Mesenchymal stem cell (in vitro differentiated cells and primary cell): ENCODE measurements at regions not wholly inside any gene's neighbourhood (a gene's known extent, or its start where the extent isn't known, plus 50 kb on each side); places are given as distances from the start of the nearest gene placed in this dataset.

Source experiments
- DNase-seq: peaks from one replicate; pipeline ENCODE4 v3.0.0-alpha.2; 2013
- H2AFZ ChIP-seq: one replicate; pipeline ENCODE4 v1.6.1; 2013; ENCODE audit warnings: low read depth, mild to moderate bottlenecking, control low read depth, inconsistent platforms, low read length, moderate library complexity
- H2AK5ac ChIP-seq: 2 replicates; pipeline ENCODE4 v1.6.1; 2013; ENCODE audit warnings: low read length, moderate library complexity, mild to moderate bottlenecking, inconsistent platforms; ENCODE audit not compliant: severe bottlenecking
- H2BK120ac ChIP-seq: one replicate; pipeline ENCODE4 v1.6.1; 2013; ENCODE audit warnings: low read depth, mild to moderate bottlenecking, inconsistent platforms, low read length, moderate library complexity
- H2BK12ac ChIP-seq, 2 experiments: one replicate each; pipeline ENCODE4 v1.6.1; 2013; ENCODE audit warnings: inconsistent platforms in 2 of 2, low read length in 2 of 2, mild to moderate bottlenecking in 2 of 2, moderate library complexity in 2 of 2, control low read depth in 1 of 2
- H2BK15ac ChIP-seq: one replicate; pipeline ENCODE4 v1.6.1; 2013; ENCODE audit warnings: mild to moderate bottlenecking, low read depth, inconsistent platforms; ENCODE audit not compliant: poor library complexity, severe bottlenecking
- H2BK5ac ChIP-seq: 2 replicates; pipeline ENCODE4 v1.6.1; 2013; ENCODE audit warnings: low read depth, mild to moderate bottlenecking, low read length, control low read depth, inconsistent platforms; ENCODE audit not compliant: poor library complexity, severe bottlenecking
- H3K14ac ChIP-seq, 2 experiments: one replicate each; pipeline ENCODE4 v1.6.1; 2013; ENCODE audit warnings: inconsistent platforms in 2 of 2, low read length in 2 of 2, control low read depth in 1 of 2, mild to moderate bottlenecking in 1 of 2, moderate library complexity in 1 of 2
- H3K18ac ChIP-seq, 2 experiments: one replicate each; pipeline ENCODE4 v1.6.1; 2013; ENCODE audit warnings: inconsistent platforms in 2 of 2, low read length in 2 of 2, control low read depth in 1 of 2, low read depth in 1 of 2, mild to moderate bottlenecking in 1 of 2
- H3K23ac ChIP-seq, 2 experiments: one replicate each; pipeline ENCODE4 v1.6.1; 2013; ENCODE audit warnings: inconsistent platforms in 2 of 2, low read length in 2 of 2, mild to moderate bottlenecking in 2 of 2, moderate library complexity in 2 of 2, control low read depth in 1 of 2
- H3K27ac ChIP-seq: 2 replicates; pipeline ENCODE4 v1.5.1; 2013; ENCODE audit warnings: mild to moderate bottlenecking, moderate library complexity, low read length, control low read depth, inconsistent platforms; ENCODE audit not compliant: poor library complexity, severe bottlenecking
- H3K27me3 ChIP-seq, 2 experiments: 2 replicates each; pipeline versions ENCODE4 v1.6.1 to v1.7.0; 2013; ENCODE audit warnings: low read length in 2 of 2, mild to moderate bottlenecking in 2 of 2, moderate library complexity in 2 of 2, control low read depth in 1 of 2, inconsistent platforms in 1 of 2; ENCODE audit not compliant: control insufficient read depth in 1 of 2, insufficient read depth in 1 of 2
- H3K36me3 ChIP-seq, 2 experiments: 2 replicates each; pipeline versions ENCODE4 v1.6.1 to v1.7.0; 2013; ENCODE audit warnings: low read length in 2 of 2, control low read depth in 1 of 2, inconsistent platforms in 1 of 2, low read depth in 1 of 2, mild to moderate bottlenecking in 1 of 2; ENCODE audit not compliant: insufficient read depth in 2 of 2, control insufficient read depth in 1 of 2
- H3K4ac ChIP-seq, 2 experiments: one replicate each; pipeline ENCODE4 v1.6.1; 2013; ENCODE audit warnings: inconsistent platforms in 2 of 2, low read length in 2 of 2, mild to moderate bottlenecking in 2 of 2, moderate library complexity in 2 of 2, control low read depth in 1 of 2, low read depth in 1 of 2
- H3K4me1 ChIP-seq: 2 replicates; pipeline ENCODE4 v1.6.1; 2013; ENCODE audit warnings: low read depth, low read length, control low read depth; ENCODE audit not compliant: control insufficient read depth, insufficient read depth
- H3K4me2 ChIP-seq: 2 replicates; pipeline ENCODE4 v1.6.1; 2013; ENCODE audit warnings: low read length, mild to moderate bottlenecking, inconsistent platforms; ENCODE audit not compliant: poor library complexity, severe bottlenecking
- H3K4me3 ChIP-seq, 2 experiments: 2 replicates each; pipeline versions ENCODE4 v1.5.1 to v1.7.0; 2013; ENCODE audit warnings: low read length in 2 of 2, mild to moderate bottlenecking in 2 of 2, control low read depth in 1 of 2, low read depth in 1 of 2; ENCODE audit not compliant: insufficient read depth in 1 of 2
- H3K79me1 ChIP-seq: replicated peaks from 2 replicates; pipeline ENCODE4 v1.6.1; 2013; ENCODE audit warnings: mild to moderate bottlenecking, control low read depth, low read length, inconsistent platforms; ENCODE audit not compliant: poor library complexity, severe bottlenecking
- H3K9ac ChIP-seq: 2 replicates; pipeline ENCODE4 v1.7.0; 2013; ENCODE audit warnings: mild to moderate bottlenecking, low read length, moderate library complexity
- H3K9me3 ChIP-seq: 2 replicates; pipeline ENCODE4 v1.7.0; 2013; ENCODE audit warnings: mild to moderate bottlenecking, low read length; ENCODE audit not compliant: control insufficient read depth
- H4K8ac ChIP-seq: one replicate; pipeline ENCODE4 v1.6.1; 2013; ENCODE audit warnings: inconsistent platforms, mild to moderate bottlenecking, low read length, moderate library complexity
- H4K91ac ChIP-seq: one replicate; pipeline ENCODE4 v1.6.1; 2013; ENCODE audit warnings: mild to moderate bottlenecking, low read length, inconsistent platforms
- WGBS: methylation state at CpG from one replicate; pipeline ENCODE4 v1.1.7; 2013; ENCODE audit warnings: mixed read lengths; 5-methylcytosine and 5-hydroxymethylcytosine counted together

- Histone ChIP-seq H4K91ac (no peak overlapping the region), H3K4me2 (no peak overlapping the region), H3K9me3 (no peaks in the 10 kb centered on the region), H3K79me1 (no peaks in the 10 kb centered on the region), H2BK120ac (no peak overlapping the region), H3K27ac (no peak overlapping the region), H3K14ac (no peak overlapping the region), H3K27me3 (no peaks in the 10 kb centered on the region), H2AK5ac (no peak overlapping the region), H2BK5ac (no peak overlapping the region), H3K36me3 (no peaks in the 10 kb centered on the region), H2BK15ac (no peak overlapping the region), H3K4ac (no peak overlapping the region), H3K18ac (no peak overlapping the region), H3K4me3 (no peak overlapping the region), H4K8ac (no peak overlapping the region), H3K23ac (no peak overlapping the region), H2AFZ (no peak overlapping the region), H3K4me1 (no peaks in the 10 kb centered on the region), H2BK12ac (no peak overlapping the region), H3K9ac (no peak overlapping the region)
- no CpG with 5 or more reads among the region's 1 CpG for WGBS
- DNase-seq = no peak
These were observed 639.4 kb upstream of the INTU start for GRCh38 chr4:126993351-126993750.

GRCh38 chr4:126995235-126995634, 637.5 kb upstream of the INTU start:
- no peak overlapping the region for H2AK5ac ChIP-seq
- H3K4me1 ChIP-seq = no peaks in the 10 kb centered on the region
- no peak for DNase-seq
- no peak overlapping the region for H4K8ac ChIP-seq
- no peak overlapping the region for H3K9ac ChIP-seq
- H3K27me3 ChIP-seq = no peaks in the 10 kb centered on the region
- H2BK12ac ChIP-seq = no peak overlapping the region
- no peak overlapping the region for H2BK5ac ChIP-seq
- no peak overlapping the region for H3K14ac ChIP-seq
- no peaks in the 10 kb centered on the region for H3K79me1 ChIP-seq
- no peak overlapping the region for H2AFZ ChIP-seq
- H3K27ac ChIP-seq = no peak overlapping the region
- no peak overlapping the region for H3K18ac ChIP-seq
- H3K4me2 ChIP-seq = no peak overlapping the region
- H2BK120ac ChIP-seq = no peak overlapping the region
- H3K23ac ChIP-seq = no peak overlapping the region
- H4K91ac ChIP-seq = no peak overlapping the region
- no peaks in the 10 kb centered on the region for H3K36me3 ChIP-seq
- no peak overlapping the region for H2BK15ac ChIP-seq
- no peak overlapping the region for H3K4me3 ChIP-seq
- H3K9me3 ChIP-seq = no peaks in the 10 kb centered on the region
- H3K4ac ChIP-seq = no peak overlapping the region

- Histone ChIP-seq H2BK5ac (no peak overlapping the region), H3K79me1 (no peaks in the 10 kb centered on the region), H2AFZ (no peak overlapping the region), H2AK5ac (no peak overlapping the region), H4K8ac (no peak overlapping the region), H4K91ac (no peak overlapping the region), H3K4ac (no peak overlapping the region), H3K27me3 (no peaks in the 10 kb centered on the region), H3K27ac (no peak overlapping the region), H2BK15ac (no peak overlapping the region), H3K9me3 (no peaks in the 10 kb centered on the region), H2BK120ac (no peak overlapping the region), H3K9ac (no peak overlapping the region), H3K4me2 (no peak overlapping the region), H2BK12ac (no peak overlapping the region), H3K23ac (no peak overlapping the region), H3K14ac (no peak overlapping the region), H3K4me1 (no peaks in the 10 kb centered on the region), H3K36me3 (no peaks in the 10 kb centered on the region), H3K4me3 (no peak overlapping the region), H3K18ac (no peak overlapping the region)
- peak; percentile 33 for DNase-seq
- 83% methylated on average over 1 of the region's 1 CpG for WGBS
These were observed 632.6 kb upstream of the INTU start for GRCh38 chr4:127000110-127000509.

- Histone ChIP-seq H3K4me2 (no peak overlapping the region), H3K4ac (no peak overlapping the region)
These were observed 631.9 kb upstream of the INTU start for GRCh38 chr4:127000846-127001245.

More at GRCh38 chr4:127000846-127001245, 631.9 kb upstream of the INTU start:
- Histone ChIP-seq H3K18ac (no peak overlapping the region), H2AFZ (no peak overlapping the region), H4K91ac (no peak overlapping the region), H2BK12ac (no peak overlapping the region), H3K36me3 (no peaks in the 10 kb centered on the region), H2BK5ac (no peak overlapping the region), H3K27ac (no peak overlapping the region), H3K4me1 (no peaks in the 10 kb centered on the region), H3K9me3 (no peaks in the 10 kb centered on the region), H3K4me3 (no peak overlapping the region), H4K8ac (no peak overlapping the region), H3K14ac (no peak overlapping the region), H3K9ac (no peak overlapping the region), H2AK5ac (no peak overlapping the region), H2BK15ac (no peak overlapping the region), H3K27me3 (no peaks in the 10 kb centered on the region), H2BK120ac (no peak overlapping the region), H3K79me1 (no peaks in the 10 kb centered on the region), H3K23ac (no peak overlapping the region)
- DNase-seq = no peak
- 100% methylated on average over 1 of the region's 2 CpGs for WGBS
